RWPE1 (cell line): ENCODE measurements at regions not wholly inside any gene's neighbourhood (a gene's known extent, or its start where the extent isn't known, plus 50 kb on each side); places are given as distances from the start of the nearest gene placed in this dataset.

Experiments used
- CTCF ChIA-PET: fragments of 350-600 bp; sonication (Branson Sonifier 250); formaldehyde crosslinking; extraction: SDS; loops from one replicate; lab custom pipeline; 2021; lab: Yijun Ruan, JAX
- POLR2A ChIA-PET: fragments of 400-600 bp; formaldehyde crosslinking; extraction: SDS; loops from one replicate; lab custom pipeline; 2020; ENCODE audit warnings: antibody characterized with exemption; ENCODE audit not compliant: low non-redundant PET; lab: Yijun Ruan, JAX
- DNase-seq: peaks from one replicate; pipeline ENCODE4 v3.0.0; 2012; ENCODE audit warnings: low spot score
- H3K27ac ChIP-seq: fragments of 450-650 bp; 2 replicates; pipeline ENCODE4 v1.5.1; 2017
- TF ChIP-seq, protein P1 (sequence below): fragments of 450-650 bp; conservative IDR thresholded peaks from 2 replicates; pipeline ENCODE4 v1.5.1; 2017; ENCODE audit warnings: low read depth, mild to moderate bottlenecking

DNA sequence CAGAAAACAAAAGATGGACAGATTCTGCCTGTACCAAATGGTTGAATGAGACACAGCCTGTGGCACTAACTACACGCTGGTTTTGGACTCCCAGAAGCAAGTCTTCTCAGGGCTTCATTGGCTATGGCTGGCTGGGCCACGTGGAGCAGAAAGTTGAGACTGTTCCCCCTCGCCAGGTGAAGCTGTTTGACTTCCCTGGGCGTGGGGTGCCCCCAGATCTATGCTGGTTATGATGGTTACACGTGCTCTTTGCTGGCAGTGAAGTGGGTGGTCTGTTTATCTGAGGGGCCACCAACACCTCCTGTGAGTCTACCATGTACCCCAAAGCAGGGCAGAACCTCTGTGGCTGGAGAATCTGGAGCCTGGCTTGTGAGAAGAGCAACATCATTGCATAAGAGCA lies 60.3 kb upstream of the EPHA6 start:
- ChIA-PET POLR2A (no interaction called here), CTCF (no interaction called here)
- no peak overlapping the region for H3K27ac ChIP-seq
- no peak for DNase-seq
- TF ChIP-seq, protein P1, sequence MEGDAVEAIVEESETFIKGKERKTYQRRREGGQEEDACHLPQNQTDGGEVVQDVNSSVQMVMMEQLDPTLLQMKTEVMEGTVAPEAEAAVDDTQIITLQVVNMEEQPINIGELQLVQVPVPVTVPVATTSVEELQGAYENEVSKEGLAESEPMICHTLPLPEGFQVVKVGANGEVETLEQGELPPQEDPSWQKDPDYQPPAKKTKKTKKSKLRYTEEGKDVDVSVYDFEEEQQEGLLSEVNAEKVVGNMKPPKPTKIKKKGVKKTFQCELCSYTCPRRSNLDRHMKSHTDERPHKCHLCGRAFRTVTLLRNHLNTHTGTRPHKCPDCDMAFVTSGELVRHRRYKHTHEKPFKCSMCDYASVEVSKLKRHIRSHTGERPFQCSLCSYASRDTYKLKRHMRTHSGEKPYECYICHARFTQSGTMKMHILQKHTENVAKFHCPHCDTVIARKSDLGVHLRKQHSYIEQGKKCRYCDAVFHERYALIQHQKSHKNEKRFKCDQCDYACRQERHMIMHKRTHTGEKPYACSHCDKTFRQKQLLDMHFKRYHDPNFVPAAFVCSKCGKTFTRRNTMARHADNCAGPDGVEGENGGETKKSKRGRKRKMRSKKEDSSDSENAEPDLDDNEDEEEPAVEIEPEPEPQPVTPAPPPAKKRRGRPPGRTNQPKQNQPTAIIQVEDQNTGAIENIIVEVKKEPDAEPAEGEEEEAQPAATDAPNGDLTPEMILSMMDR: no peak

DNA sequence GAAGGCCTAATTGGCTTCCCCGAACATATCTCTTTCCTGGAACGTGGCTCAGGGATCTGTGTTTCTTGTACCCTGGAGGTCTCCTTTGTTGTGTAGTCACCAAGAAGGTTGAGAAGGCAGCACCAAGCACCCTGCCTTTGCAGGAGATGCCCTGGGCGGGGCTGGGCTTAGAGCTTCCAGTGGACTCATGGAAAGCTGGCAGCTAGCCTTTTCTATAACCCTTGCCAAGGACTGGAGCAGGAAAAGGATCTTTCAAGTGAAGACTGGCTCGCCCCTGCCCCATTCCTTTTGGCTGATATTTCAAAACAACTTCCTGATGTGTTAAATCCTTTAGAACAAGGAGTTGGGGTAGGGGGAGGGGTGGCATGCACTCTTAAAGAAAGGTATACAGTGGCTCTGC lies 58.9 kb upstream of the EPHA6 start:
- ChIA-PET POLR2A (no interaction called here), CTCF (no interaction called here)
- TF ChIP-seq, protein P1: no peak
- H3K27ac ChIP-seq: no peak overlapping the region
- no peak for DNase-seq

DNA sequence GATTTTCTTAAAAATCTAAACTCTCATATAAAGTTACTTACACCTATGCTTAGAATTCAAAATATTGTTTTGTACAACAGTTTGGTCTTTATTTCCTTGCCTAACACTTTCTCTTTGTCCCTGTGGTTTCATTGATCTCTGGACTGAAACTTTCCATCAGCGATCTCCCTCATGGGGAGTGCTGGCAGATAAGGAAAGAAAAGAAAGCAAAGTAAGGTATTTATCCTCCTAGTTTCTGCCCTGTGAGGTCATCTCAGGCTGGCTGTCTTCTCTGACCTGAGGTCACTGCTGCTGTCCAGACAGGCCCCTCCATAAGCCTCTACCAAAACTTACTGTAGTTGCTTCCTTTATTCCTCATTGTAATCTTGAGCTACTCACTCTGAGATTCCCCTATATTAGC lies 57.9 kb upstream of the EPHA6 start:
- no peak overlapping the region for H3K27ac ChIP-seq
- DNase-seq: no peak
- CTCF ChIA-PET: no interaction called here
- POLR2A ChIA-PET: no interaction called here
- TF ChIP-seq, protein P1: no peak

DNA sequence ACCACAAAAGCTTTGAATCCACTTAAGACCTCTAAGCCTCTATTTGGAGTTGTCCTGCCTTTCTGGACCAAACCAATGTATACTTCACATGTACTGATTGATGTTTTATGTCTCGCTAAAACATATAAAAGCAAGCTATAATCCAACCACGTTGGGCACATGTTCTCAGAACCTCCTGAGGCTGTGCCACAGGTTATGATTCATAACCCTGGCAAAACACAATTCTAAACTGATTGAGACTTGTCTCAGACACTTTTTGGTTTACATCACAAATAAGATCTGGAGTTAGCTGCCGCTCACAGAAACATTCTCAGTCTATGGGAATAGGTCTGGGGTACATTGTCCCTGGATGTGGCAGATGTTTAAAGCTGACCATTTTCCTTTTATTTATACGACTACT lies 53.4 kb upstream of the EPHA6 start:
- H3K27ac ChIP-seq: no peak overlapping the region
- ChIA-PET CTCF (no interaction called here), POLR2A (no interaction called here)
- DNase-seq: no peak
- TF ChIP-seq, protein P1: no peak
